ENCODE measurements at regions not wholly inside any gene's neighbourhood (a gene's known extent, or its start where the extent isn't known, plus 50 kb on each side); places are given as distances from the start of the nearest gene placed in this dataset.

DNA sequence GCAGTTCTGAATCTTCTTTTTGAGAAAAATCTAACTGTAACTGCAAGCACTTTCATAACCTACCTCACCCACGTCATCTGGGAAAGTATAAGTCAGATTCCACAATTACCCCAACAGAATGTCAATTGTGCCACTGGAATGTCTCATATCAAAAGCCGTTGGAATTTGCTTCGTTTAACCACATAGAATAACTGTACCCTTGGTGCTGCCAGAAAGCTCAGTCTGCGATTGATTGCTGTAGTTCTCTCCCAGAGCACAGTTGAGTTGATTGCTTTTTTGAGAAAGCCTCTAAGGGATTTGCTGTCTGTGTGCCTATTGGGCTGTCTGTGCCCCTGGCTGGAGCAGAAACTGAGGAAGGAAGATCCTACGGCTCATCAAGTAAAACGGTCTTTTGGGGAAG is 583.6 kb downstream of the TMEM38B start:
- no peak for DNase-seq

DNA sequence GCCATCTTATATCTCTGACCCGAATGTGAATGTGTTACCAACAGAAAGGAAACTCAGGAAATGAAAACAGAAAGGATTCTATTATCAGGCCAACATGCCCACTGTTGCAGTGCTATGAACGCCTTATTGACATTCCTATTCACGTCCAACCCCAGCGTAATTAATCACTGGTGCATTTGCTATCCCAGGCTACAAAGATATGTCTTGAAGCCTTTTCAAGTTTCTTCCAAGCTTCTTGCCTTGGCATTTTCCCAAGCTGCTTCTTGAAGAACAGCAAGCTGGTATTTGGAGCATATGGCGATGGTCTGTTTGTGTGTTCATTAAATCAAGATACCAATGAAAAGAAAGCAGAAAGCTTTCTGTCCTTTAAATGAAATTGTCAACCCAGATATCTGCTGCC is 579.2 kb upstream of the ZNF462 start:
- DNase-seq = no peak

DNA sequence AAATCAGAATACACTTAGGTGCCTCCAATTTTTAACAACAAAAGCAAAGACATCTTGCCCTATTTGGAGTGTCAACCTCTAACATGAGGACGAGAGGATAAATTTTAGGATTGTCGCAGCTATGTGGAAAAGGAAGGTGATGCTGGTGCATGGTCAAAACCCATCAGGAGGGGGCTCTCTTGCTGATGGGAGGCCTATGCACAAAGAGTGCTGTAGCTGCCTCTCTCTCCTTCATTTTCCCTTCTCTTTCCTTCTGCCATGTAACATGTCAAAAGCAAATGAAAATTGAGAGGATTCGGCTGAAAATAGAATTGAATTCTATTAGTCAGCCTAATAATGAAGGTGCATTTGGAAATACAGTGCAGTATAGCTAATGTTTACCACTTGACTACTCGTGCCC is 578.7 kb upstream of the ZNF462 start:
- no peak for DNase-seq

GRCh38 chr9:106286249-106286648 is 576.7 kb upstream of the ZNF462 start:
- DNase-seq = peak in 2 of 14 donors; percentile 30 to 36

GRCh38 chr9:106287091-106287631 is 575.8 kb upstream of the ZNF462 start:
- DNase-seq = peak in 5 of 14 donors; percentile 7 to 44 (median 33)

- DNase-seq = no peak
These were observed 575.2 kb upstream of the ZNF462 start for GRCh38 chr9:106287731-106288130.

GRCh38 chr9:106288689-106289088 is 574.3 kb upstream of the ZNF462 start:
- DNase-seq = no peak

DNA sequence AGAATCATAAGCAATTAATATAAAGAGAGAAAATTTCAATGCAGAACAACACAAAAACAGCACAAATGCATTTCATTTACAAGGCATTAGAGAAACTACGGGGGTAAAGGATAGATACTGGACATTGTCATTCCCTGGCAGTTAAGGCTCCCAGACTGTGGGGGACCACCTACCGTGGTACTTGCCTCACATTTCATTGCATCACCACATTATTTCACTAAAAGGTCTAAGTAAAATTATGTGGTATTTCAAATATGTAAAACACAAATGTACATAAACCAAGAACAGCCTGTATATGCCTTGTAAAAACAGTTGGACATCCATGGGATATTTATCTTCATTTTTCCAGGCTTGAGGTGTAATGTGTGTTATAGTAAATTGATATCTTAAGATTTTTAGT is 571.2 kb upstream of the ZNF462 start:
- DNase-seq = no peak

DNA sequence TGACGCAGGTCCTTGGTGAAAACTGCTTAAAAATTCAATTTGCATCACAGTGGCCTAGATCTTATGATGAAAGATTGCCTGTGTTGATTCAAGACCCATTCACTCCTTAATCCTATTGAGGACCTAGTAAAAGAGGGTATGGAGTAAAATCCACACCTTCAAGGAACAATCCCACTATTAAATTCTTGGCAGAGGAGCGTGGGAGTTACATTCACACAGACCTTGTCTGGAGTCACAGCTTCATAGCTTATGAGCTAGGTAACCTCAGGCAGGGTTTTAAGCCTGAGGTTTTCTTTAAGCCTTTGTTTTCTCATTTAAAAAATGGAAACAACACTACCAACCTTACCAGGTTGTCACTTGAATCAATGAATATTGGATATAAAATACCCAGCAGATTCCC is 566.5 kb upstream of the ZNF462 start:
- no peak for DNase-seq

DNA sequence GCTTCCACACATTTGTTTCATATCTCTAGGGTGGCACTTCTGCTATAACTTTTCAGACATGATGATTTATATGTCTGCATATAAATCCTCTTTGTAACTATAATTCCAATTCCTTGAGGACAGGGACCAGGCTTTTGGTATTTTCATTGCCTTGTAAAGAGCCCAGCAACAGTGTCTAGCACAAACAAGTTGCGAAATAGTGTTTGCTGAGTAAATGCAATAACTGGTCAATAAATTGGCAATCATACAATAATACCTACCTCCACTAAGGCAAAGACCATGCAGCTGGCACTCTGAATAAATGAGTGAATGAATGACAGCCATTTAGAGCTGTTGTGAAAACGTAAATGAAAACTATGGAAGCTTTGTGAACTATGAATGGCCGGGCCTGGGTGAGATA is 564.0 kb upstream of the ZNF462 start:
- no peak for DNase-seq

DNA sequence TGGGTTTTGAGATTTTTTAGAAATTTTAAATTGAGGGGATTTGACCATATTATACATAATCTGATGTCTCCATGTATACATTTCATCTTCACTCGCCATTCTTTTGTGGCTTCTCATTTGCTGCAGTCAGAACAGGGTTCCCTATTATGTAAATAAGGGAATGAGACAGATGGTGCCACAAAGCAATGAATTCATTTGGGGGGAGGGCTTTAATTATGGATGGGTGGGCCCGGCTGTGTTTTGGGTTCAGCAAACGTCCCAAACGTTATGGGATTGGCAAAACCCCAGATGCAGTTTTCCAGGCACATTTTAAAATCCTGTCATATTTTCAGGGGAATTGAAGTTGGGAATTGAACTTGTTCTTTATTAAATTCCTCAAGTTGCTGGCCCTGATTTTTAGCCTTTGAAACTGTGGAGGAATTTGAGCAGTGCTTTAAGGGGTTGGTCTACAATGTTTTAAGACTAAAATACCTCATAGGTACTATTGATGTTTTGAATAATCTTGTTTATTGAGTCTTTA is 558.5 kb upstream of the ZNF462 start:
- no peak for DNase-seq

- DNase-seq = peak in 1 of 14 donors; percentile 26
These were observed 557.4 kb upstream of the ZNF462 start for GRCh38 chr9:106305428-106306133.

DNA sequence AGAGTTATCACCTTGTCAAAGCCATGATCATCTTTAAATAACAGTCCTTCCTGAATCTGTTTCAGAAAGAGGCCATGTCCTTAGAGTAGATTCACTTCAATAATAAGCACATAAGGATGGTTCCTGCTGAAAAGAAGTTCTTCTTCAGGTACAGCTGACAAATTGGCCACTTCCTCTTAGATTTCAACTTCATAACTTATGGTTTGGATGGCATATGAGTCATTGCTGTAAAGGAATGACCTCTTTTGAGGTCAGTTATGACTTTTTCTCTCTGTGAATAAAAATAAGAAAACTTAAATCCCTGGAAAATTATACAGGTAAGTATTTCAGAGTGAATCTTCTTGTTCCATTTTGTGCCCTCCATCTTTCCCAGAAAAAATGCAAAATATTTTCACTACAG is 555.3 kb upstream of the ZNF462 start:
- no peak for DNase-seq

- no peak for DNase-seq
These were observed 553.0 kb upstream of the ZNF462 start for GRCh38 chr9:106309925-106310324.

GRCh38 chr9:106310782-106311181 is 552.2 kb upstream of the ZNF462 start:
- DNase-seq = no peak

DNA sequence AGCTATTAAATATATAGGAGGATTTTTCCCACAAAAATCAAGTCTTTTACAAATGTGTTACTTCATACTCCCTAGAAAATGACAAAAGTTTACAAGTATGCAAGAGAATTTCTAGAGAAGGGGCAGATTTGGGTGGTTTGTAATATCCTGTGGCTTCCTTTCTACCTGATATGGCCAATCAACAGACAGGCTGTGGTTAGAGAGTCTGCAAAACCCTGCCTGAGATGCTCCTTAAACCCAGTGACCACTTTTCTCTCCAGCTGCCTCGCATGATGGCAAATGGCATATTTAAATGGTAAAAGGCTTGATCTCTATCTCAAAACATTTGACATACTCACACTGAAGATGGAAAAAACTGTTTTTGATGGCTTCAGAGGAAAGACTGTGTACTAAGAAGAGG is 550.1 kb upstream of the ZNF462 start:
- DNase-seq = no peak

DNA sequence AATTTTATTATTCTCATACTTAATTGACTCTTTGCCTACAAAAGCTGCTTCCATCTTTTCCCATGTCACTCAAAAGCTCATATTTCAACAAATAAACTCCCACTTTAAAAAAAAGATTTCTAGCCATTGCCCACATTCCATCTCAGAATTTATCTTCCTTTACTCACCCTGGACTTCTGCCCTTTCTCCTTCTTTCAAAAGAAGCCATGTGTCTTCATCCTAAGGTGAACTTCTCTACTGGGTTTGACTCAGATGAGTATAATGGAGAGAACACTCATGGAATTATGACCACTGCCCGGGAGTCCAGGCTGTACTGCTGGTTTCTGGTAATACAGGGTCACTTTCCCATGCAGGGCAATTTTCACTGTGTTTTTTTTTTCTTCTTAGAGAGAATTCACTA is 548.5 kb upstream of the ZNF462 start:
- DNase-seq = no peak

- DNase-seq = no peak
These were observed 541.4 kb upstream of the ZNF462 start for GRCh38 chr9:106321394-106322180.

GRCh38 chr9:106322706-106323245 is 540.2 kb upstream of the ZNF462 start:
- DNase-seq = no peak

- DNase-seq = peak in 1 of 14 donors; percentile 11
These were observed 538.8 kb upstream of the ZNF462 start for GRCh38 chr9:106324053-106324585.

- DNase-seq = peak in 4 of 14 donors; percentile 4 to 38 (median 22)
These were observed 538.2 kb upstream of the ZNF462 start for GRCh38 chr9:106324591-106325280.

- DNase-seq = no peak
These were observed 536.5 kb upstream of the ZNF462 start for GRCh38 chr9:106326493-106326892.
